WTC11 (cell line): ENCODE measurements at regions not wholly inside any gene's neighbourhood (a gene's known extent, or its start where the extent isn't known, plus 50 kb on each side); places are given as distances from the start of the nearest gene placed in this dataset.

Source experiments
- ATAC-seq: fragments of 200-7000 bp; cut with Tn5 transposase; 2 replicates; pipeline ENCODE4 v1.10.0; 2021; ENCODE audit warnings: mild to moderate bottlenecking, moderate library complexity
- CTCF ChIA-PET: fragments of 300-600 bp; sonication (Branson Sonifier 250); formaldehyde crosslinking; loops from one replicate; lab custom pipeline; 2021; ENCODE audit warnings: antibody characterized with exemption; lab: Charles Lee
- POLR2A ChIA-PET: fragments of 350-600 bp; sonication (Branson Sonifier 250); formaldehyde crosslinking; loops from one replicate; lab custom pipeline; 2021; ENCODE audit warnings: antibody characterized with exemption; lab: Charles Lee
- DNase-seq: peaks from one replicate; pipeline ENCODE4 v3.0.0; 2021; ENCODE audit warnings: low spot score
- H3K27ac Mint-ChIP-seq: 2 replicates; pipeline ENCODE4 v1.8.0; 2021; ENCODE audit warnings: mixed read lengths
- H3K27me3 Mint-ChIP-seq: 2 replicates; pipeline ENCODE4 v1.8.0; 2021; ENCODE audit warnings: low read depth, mild to moderate bottlenecking, moderate library complexity, mixed read lengths
- H3K36me3 Mint-ChIP-seq: 2 replicates; pipeline ENCODE4 v1.8.0; 2021; ENCODE audit warnings: mixed read lengths
- H3K4me1 Mint-ChIP-seq: 2 replicates; pipeline ENCODE4 v1.8.0; 2022; ENCODE audit warnings: mixed read lengths
- H3K4me3 Mint-ChIP-seq: 2 replicates; pipeline ENCODE4 v1.8.0; 2021; ENCODE audit warnings: mild to moderate bottlenecking, moderate library complexity, mixed read lengths
- H3K9me3 Mint-ChIP-seq: 2 replicates; pipeline ENCODE4 v1.8.0; 2021; ENCODE audit warnings: mixed read lengths
- ATF1 ChIP-seq: sonication (generic); formaldehyde crosslinking; IDR thresholded peaks from 2 replicates; pipeline ENCODE4 v1.8.1; 2023; ENCODE audit warnings: mild to moderate bottlenecking, moderate library complexity, missing genetic modification reagents
- EMX1 ChIP-seq: fragments of 250-450 bp; sonication (Bioruptor Pico); IDR thresholded peaks from 2 replicates; pipeline ENCODE4 v1.8.0; 2021; ENCODE audit warnings: mild to moderate bottlenecking
- ESRRA ChIP-seq: sonication (generic); formaldehyde crosslinking; IDR thresholded peaks from 2 replicates; pipeline ENCODE4 v1.8.1; 2022; ENCODE audit warnings: mild to moderate bottlenecking, missing genetic modification reagents, borderline replicate concordance
- ETV6 ChIP-seq: sonication (generic); formaldehyde crosslinking; IDR thresholded peaks from 2 replicates; pipeline ENCODE4 v1.8.1; 2022; ENCODE audit warnings: mild to moderate bottlenecking, missing genetic modification reagents
- JAZF1 ChIP-seq: fragments of 250-450 bp; sonication (Bioruptor Pico); IDR thresholded peaks from 2 replicates; pipeline ENCODE4 v1.9.0; 2021; ENCODE audit warnings: moderate library complexity, mild to moderate bottlenecking, inconsistent platforms
- JUN ChIP-seq: sonication (generic); formaldehyde crosslinking; IDR thresholded peaks from 2 replicates; pipeline ENCODE4 v1.8.0; 2023; ENCODE audit warnings: mild to moderate bottlenecking, missing genetic modification reagents
- KAT7 ChIP-seq: sonication (generic); formaldehyde crosslinking; IDR thresholded peaks from 2 replicates; pipeline ENCODE4 v1.8.1; 2023; ENCODE audit warnings: missing genetic modification reagents, mild to moderate bottlenecking, borderline replicate concordance
- PRRX2 ChIP-seq: fragments of 250-450 bp; sonication (Bioruptor Pico); IDR thresholded peaks from 2 replicates; pipeline ENCODE4 v1.8.0; 2021; ENCODE audit warnings: mild to moderate bottlenecking
- SP1 ChIP-seq: sonication (generic); formaldehyde crosslinking; conservative IDR thresholded peaks from 2 replicates; pipeline ENCODE4 v1.8.1; 2022; ENCODE audit warnings: missing genetic modification reagents
- TF ChIP-seq, protein P1 (sequence below): sonication (generic); formaldehyde crosslinking; IDR thresholded peaks from 2 replicates; pipeline ENCODE4 v1.8.0; 2022; ENCODE audit warnings: mild to moderate bottlenecking, missing genetic modification reagents
- TF ChIP-seq, protein P2 (sequence below): sonication (generic); formaldehyde crosslinking; IDR thresholded peaks from 2 replicates; pipeline ENCODE4 v1.8.1; 2022; ENCODE audit warnings: low read depth, missing genetic modification reagents, borderline replicate concordance
- TF ChIP-seq, protein P3 (sequence below): sonication (generic); formaldehyde crosslinking; IDR thresholded peaks from 2 replicates; pipeline ENCODE4 v1.8.1; 2023; ENCODE audit warnings: mild to moderate bottlenecking, missing genetic modification reagents
- TF ChIP-seq, protein P4 (sequence below): sonication (generic); formaldehyde crosslinking; conservative IDR thresholded peaks from 2 replicates; pipeline ENCODE4 v1.8.1; 2023; ENCODE audit warnings: mild to moderate bottlenecking, low read depth, missing genetic modification reagents, moderate library complexity
- TF ChIP-seq, protein P5 (sequence below): sonication (generic); formaldehyde crosslinking; conservative IDR thresholded peaks from 2 replicates; pipeline ENCODE4 v1.8.1; 2022; ENCODE audit warnings: mild to moderate bottlenecking, missing genetic modification reagents
- TF ChIP-seq, protein P6 (sequence below): fragments of 250-450 bp; sonication (Bioruptor Pico); conservative IDR thresholded peaks from 2 replicates; pipeline ENCODE4 v1.9.0; 2021; ENCODE audit warnings: mild to moderate bottlenecking

DNA sequence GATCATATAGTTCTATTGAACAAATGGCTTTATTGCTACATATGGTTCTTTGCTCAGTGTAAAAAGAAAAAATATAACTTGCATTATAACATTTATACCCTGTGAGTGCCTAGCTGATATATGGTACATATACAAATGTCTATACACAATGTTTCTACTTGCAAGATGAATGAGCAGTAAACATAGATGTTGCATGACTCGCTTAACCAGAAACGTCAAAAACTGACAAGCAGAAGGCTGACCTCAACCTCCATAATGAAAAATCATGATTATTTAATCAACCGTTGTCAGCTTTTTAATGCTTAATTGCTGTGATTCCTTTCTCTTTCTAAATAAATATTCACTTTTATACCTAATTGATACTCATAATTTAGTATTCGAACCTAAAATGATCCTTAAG, 183.3 kb downstream of the PTN start (continued):
- TF ChIP-seq, protein P1, sequence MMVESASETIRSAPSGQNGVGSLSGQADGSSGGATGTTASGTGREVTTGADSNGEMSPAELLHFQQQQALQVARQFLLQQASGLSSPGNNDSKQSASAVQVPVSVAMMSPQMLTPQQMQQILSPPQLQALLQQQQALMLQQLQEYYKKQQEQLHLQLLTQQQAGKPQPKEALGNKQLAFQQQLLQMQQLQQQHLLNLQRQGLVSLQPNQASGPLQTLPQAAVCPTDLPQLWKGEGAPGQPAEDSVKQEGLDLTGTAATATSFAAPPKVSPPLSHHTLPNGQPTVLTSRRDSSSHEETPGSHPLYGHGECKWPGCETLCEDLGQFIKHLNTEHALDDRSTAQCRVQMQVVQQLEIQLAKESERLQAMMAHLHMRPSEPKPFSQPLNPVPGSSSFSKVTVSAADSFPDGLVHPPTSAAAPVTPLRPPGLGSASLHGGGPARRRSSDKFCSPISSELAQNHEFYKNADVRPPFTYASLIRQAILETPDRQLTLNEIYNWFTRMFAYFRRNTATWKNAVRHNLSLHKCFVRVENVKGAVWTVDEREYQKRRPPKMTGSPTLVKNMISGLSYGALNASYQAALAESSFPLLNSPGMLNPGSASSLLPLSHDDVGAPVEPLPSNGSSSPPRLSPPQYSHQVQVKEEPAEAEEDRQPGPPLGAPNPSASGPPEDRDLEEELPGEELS (CRISPR knock-in tag): no peak
- TF ChIP-seq, protein P2, sequence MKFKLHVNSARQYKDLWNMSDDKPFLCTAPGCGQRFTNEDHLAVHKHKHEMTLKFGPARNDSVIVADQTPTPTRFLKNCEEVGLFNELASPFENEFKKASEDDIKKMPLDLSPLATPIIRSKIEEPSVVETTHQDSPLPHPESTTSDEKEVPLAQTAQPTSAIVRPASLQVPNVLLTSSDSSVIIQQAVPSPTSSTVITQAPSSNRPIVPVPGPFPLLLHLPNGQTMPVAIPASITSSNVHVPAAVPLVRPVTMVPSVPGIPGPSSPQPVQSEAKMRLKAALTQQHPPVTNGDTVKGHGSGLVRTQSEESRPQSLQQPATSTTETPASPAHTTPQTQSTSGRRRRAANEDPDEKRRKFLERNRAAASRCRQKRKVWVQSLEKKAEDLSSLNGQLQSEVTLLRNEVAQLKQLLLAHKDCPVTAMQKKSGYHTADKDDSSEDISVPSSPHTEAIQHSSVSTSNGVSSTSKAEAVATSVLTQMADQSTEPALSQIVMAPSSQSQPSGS (CRISPR knock-in tag): no peak
- no peak for TF ChIP-seq PRRX2
- TF ChIP-seq ETV6: no peak
- no peak for TF ChIP-seq SP1 (CRISPR knock-in tag)
- TF ChIP-seq, protein P3, sequence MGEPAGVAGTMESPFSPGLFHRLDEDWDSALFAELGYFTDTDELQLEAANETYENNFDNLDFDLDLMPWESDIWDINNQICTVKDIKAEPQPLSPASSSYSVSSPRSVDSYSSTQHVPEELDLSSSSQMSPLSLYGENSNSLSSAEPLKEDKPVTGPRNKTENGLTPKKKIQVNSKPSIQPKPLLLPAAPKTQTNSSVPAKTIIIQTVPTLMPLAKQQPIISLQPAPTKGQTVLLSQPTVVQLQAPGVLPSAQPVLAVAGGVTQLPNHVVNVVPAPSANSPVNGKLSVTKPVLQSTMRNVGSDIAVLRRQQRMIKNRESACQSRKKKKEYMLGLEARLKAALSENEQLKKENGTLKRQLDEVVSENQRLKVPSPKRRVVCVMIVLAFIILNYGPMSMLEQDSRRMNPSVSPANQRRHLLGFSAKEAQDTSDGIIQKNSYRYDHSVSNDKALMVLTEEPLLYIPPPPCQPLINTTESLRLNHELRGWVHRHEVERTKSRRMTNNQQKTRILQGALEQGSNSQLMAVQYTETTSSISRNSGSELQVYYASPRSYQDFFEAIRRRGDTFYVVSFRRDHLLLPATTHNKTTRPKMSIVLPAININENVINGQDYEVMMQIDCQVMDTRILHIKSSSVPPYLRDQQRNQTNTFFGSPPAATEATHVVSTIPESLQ (CRISPR knock-in tag): no peak

DNA sequence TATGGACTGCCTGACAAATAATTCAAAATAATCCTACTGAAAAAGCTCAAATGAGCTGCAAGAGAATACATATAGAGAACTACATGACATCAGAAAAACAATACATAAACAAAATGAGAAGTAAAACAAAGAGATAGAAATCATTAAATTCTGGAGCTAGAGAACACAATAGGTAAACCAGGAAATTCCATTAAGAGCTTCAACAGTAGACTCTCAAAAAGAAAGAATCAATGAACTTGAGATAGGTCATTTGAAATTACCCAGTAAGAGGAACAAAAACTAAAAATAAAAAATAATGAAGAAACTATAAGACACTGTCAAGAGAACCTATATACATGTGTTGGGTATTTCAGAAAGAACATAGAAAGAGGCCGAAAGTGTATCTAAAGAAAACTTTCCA, 186.3 kb downstream of the PTN start:
- Mint-ChIP-seq H3K36me3 (no peaks in the 10 kb centered on the region), H3K4me3 (no peak overlapping the region), H3K9me3 (peaks cover under 1% of the 10 kb centered on the region; the same call in 1 of the 2 replicates), H3K27me3 (no peaks in the 10 kb centered on the region), H3K4me1 (no peaks in the 10 kb centered on the region), H3K27ac (no peak overlapping the region)
- CTCF ChIA-PET: interaction anchor here (1.1 kb wide), 1 partner anchor 1883 kb away, joined by 3 read pairs; no protein-coding TSS in a partner anchor
- POLR2A ChIA-PET: no interaction called here
- TF ChIP-seq EMX1 (CRISPR knock-in tag) (no peak), ESRRA (CRISPR knock-in tag) (no peak), ATF1 (CRISPR knock-in tag) (no peak), ETV6 (no peak), JAZF1 (no peak), SP1 (CRISPR knock-in tag) (no peak), KAT7 (no peak), JUN (CRISPR knock-in tag) (no peak)
- TF ChIP-seq, protein P4, sequence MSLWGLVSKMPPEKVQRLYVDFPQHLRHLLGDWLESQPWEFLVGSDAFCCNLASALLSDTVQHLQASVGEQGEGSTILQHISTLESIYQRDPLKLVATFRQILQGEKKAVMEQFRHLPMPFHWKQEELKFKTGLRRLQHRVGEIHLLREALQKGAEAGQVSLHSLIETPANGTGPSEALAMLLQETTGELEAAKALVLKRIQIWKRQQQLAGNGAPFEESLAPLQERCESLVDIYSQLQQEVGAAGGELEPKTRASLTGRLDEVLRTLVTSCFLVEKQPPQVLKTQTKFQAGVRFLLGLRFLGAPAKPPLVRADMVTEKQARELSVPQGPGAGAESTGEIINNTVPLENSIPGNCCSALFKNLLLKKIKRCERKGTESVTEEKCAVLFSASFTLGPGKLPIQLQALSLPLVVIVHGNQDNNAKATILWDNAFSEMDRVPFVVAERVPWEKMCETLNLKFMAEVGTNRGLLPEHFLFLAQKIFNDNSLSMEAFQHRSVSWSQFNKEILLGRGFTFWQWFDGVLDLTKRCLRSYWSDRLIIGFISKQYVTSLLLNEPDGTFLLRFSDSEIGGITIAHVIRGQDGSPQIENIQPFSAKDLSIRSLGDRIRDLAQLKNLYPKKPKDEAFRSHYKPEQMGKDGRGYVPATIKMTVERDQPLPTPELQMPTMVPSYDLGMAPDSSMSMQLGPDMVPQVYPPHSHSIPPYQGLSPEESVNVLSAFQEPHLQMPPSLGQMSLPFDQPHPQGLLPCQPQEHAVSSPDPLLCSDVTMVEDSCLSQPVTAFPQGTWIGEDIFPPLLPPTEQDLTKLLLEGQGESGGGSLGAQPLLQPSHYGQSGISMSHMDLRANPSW: no peak
- TF ChIP-seq, protein P5, sequence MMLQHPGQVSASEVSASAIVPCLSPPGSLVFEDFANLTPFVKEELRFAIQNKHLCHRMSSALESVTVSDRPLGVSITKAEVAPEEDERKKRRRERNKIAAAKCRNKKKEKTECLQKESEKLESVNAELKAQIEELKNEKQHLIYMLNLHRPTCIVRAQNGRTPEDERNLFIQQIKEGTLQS (CRISPR knock-in tag): no peak
- TF ChIP-seq, protein P1 (CRISPR knock-in tag): no peak
- TF ChIP-seq, protein P6, sequence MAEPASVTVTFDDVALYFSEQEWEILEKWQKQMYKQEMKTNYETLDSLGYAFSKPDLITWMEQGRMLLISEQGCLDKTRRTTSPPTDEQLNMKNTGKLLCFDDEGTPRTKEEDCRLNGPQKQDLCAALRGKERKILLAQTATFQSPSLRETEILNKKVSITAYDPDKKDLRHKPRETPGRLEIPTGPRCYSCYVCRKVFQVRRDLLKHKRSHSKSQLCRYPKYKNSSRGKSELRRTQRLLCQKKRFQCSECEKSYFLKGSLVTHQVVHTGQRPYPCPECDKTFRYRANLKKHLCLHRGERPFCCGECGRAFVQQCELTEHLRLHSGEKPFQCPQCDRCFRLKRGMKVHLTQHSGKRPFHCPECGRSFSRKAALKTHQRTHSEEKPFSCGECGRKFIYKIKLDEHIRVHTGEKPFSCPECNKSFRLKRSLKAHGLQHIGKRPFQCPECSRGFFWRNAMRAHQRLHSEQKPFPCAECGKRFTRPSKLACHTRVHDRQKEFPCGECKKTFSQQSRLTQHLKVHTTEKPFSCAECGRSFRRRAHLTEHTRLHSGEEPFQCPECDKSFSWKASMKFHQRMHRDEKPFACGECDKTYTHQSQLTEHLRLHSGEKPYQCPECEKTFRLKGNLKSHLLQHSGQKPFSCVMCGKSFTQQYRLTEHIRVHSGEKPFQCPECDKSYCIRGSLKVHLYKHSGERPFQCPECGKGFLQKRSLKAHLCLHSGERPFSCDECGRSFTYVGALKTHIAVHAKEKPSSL: no peak
- DNase-seq (no peak), ATAC-seq (no peak)
